ENCODE measurements at regions not wholly inside any gene's neighbourhood (a gene's known extent, or its start where the extent isn't known, plus 50 kb on each side); places are given as distances from the start of the nearest gene placed in this dataset.

- no peak for DNase-seq (ENCODE audit: low read depth)
- no peak overlapping the region for H3K4me3 ChIP-seq (ENCODE audit: low read depth, low read length)
- TF ChIP-seq, protein P1, sequence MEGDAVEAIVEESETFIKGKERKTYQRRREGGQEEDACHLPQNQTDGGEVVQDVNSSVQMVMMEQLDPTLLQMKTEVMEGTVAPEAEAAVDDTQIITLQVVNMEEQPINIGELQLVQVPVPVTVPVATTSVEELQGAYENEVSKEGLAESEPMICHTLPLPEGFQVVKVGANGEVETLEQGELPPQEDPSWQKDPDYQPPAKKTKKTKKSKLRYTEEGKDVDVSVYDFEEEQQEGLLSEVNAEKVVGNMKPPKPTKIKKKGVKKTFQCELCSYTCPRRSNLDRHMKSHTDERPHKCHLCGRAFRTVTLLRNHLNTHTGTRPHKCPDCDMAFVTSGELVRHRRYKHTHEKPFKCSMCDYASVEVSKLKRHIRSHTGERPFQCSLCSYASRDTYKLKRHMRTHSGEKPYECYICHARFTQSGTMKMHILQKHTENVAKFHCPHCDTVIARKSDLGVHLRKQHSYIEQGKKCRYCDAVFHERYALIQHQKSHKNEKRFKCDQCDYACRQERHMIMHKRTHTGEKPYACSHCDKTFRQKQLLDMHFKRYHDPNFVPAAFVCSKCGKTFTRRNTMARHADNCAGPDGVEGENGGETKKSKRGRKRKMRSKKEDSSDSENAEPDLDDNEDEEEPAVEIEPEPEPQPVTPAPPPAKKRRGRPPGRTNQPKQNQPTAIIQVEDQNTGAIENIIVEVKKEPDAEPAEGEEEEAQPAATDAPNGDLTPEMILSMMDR (IDR thresholded peaks at IDR 0.05; ENCODE audit: insufficient read depth, low read depth, low read length, missing control alignments), result no peak
These were observed 373.5 kb downstream of the EN1 start for GRCh38 chr2:118473846-118474540.

- DNase-seq (ENCODE audit: low read depth), result no peak
- TF ChIP-seq, protein P1 (IDR thresholded peaks at IDR 0.05; ENCODE audit: insufficient read depth, low read depth, low read length, missing control alignments), result no peak
- H3K4me3 ChIP-seq (ENCODE audit: low read depth, low read length), result no peak overlapping the region
These were observed 374.2 kb downstream of the EN1 start for GRCh38 chr2:118473241-118473640.

GRCh38 chr2:118470297-118470696 lies 377.2 kb downstream of the EN1 start:
- TF ChIP-seq, protein P1 (IDR thresholded peaks at IDR 0.05; ENCODE audit: insufficient read depth, low read depth, low read length, missing control alignments), result no peak
- no peak overlapping the region for H3K4me3 ChIP-seq (ENCODE audit: low read depth, low read length)
- no peak for DNase-seq (ENCODE audit: low read depth)

DNA sequence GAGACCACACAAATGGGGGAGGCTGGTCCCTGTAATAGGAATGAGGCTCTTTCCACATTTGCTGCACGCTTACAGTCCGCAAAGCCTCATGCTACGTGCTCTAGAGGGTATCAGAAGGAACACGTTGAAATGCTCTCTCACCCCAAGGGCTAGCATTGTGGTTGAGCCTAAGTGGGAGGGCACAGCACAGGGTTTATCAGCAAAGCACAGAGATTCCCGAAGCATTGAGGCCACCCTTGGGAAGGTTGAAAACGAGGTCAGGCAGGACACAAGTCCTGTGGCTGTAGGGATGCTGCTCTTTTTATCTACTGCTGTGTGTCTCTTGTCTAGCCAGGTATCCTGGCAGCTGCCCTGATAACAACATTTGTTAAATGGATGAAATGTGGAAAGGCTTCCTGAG lies 378.3 kb downstream of the EN1 start:
- DNase-seq (ENCODE audit: low read depth), result no peak
- TF ChIP-seq, protein P1 (IDR thresholded peaks at IDR 0.05; ENCODE audit: insufficient read depth, low read depth, low read length, missing control alignments), result no peak
- no peak overlapping the region for H3K4me3 ChIP-seq (ENCODE audit: low read depth, low read length)

- TF ChIP-seq, protein P1 (IDR thresholded peaks at IDR 0.05; ENCODE audit: insufficient read depth, low read depth, low read length, missing control alignments), result no peak
- H3K4me3 ChIP-seq (ENCODE audit: low read depth, low read length), result no peak overlapping the region
- DNase-seq (ENCODE audit: low read depth), result no peak
These were observed 376.4 kb downstream of the INSIG2 start for GRCh38 chr2:118464546-118465265.

- TF ChIP-seq, protein P1 (IDR thresholded peaks at IDR 0.05; ENCODE audit: insufficient read depth, low read depth, low read length, missing control alignments), result no peak
- H3K4me3 ChIP-seq (ENCODE audit: low read depth, low read length), result no peak overlapping the region
- no peak for DNase-seq (ENCODE audit: low read depth)
These were observed 375.8 kb downstream of the INSIG2 start for GRCh38 chr2:118464046-118464445.
